Endodermal cell (in vitro differentiated cells): ENCODE measurements at regions not wholly inside any gene's neighbourhood (a gene's known extent, or its start where the extent isn't known, plus 50 kb on each side); places are given as distances from the start of the nearest gene placed in this dataset.

Experiments
- DNase-seq: peaks from one replicate; pipeline ENCODE4 v3.0.0-alpha.2; 2017
- H3K27ac ChIP-seq: 2 replicates; pipeline ENCODE4 v1.5.1; 2013; ENCODE audit warnings: mild to moderate bottlenecking, low read depth, low read length, moderate library complexity
- H3K27me3 ChIP-seq: 2 replicates; pipeline ENCODE4 v1.6.1; 2013; ENCODE audit warnings: mild to moderate bottlenecking, low read length, moderate library complexity; ENCODE audit not compliant: insufficient read depth, control insufficient read depth, poor library complexity, severe bottlenecking
- H3K36me3 ChIP-seq: 2 replicates; pipeline ENCODE4 v1.7.0; 2013; ENCODE audit warnings: mild to moderate bottlenecking, low read length, moderate library complexity; ENCODE audit not compliant: control insufficient read depth, insufficient read depth
- H3K4me1 ChIP-seq: one replicate; pipeline ENCODE4 v1.7.0; 2013; ENCODE audit warnings: low read length; ENCODE audit not compliant: control insufficient read depth, insufficient read depth
- H3K4me3 ChIP-seq: 2 replicates; pipeline ENCODE4 v1.5.1; 2013; ENCODE audit warnings: mild to moderate bottlenecking, low read length, moderate library complexity
- H3K9ac ChIP-seq: 2 replicates; pipeline ENCODE4 v1.6.1; 2013; ENCODE audit warnings: mild to moderate bottlenecking, low read length, moderate library complexity; ENCODE audit not compliant: poor library complexity, severe bottlenecking; ENCODE audit errors: extremely low read depth
- H3K9me3 ChIP-seq: 2 replicates; pipeline ENCODE4 v1.6.1; 2013; ENCODE audit warnings: mild to moderate bottlenecking, low read length, moderate library complexity; ENCODE audit not compliant: control insufficient read depth
- H3K27ac Mint-ChIP-seq: 2 replicates; pipeline ENCODE4 v1.8.0; 2020; ENCODE audit warnings: mixed read lengths
- H3K27me3 Mint-ChIP-seq: 2 replicates; pipeline ENCODE4 v1.8.0; 2021; ENCODE audit warnings: mild to moderate bottlenecking, mixed read lengths; ENCODE audit not compliant: insufficient read depth
- H3K36me3 Mint-ChIP-seq: 2 replicates; pipeline ENCODE4 v1.8.0; 2020; ENCODE audit warnings: low read depth, mixed read lengths
- H3K4me1 Mint-ChIP-seq: 2 replicates; pipeline ENCODE4 v1.8.0; 2020; ENCODE audit warnings: mixed read lengths
- H3K4me3 Mint-ChIP-seq: 2 replicates; pipeline ENCODE4 v1.8.0; 2020; ENCODE audit warnings: mild to moderate bottlenecking, moderate library complexity, mixed read lengths
- H3K9me3 Mint-ChIP-seq: 2 replicates; pipeline ENCODE4 v1.8.0; 2020; ENCODE audit warnings: mild to moderate bottlenecking, mixed read lengths
- CTCF ChIP-seq: fragments of 200-600 bp; sonication (generic); conservative IDR thresholded peaks from 2 replicates; pipeline ENCODE4 v1.5.0; 2021; ENCODE audit warnings: antibody characterized with exemption, mild to moderate bottlenecking
- WGBS, 2 experiments: methylation state at CpG; one replicate each; pipeline versions ENCODE4 v1.1.5 to v1.1.7; 2013; ENCODE audit warnings: missing lambda C conversion rate in 2 of 2, mixed read lengths in 1 of 2; ENCODE audit not compliant: insufficient coverage in 1 of 2, insufficient read length in 1 of 2; 5-methylcytosine and 5-hydroxymethylcytosine counted together

- Mint-ChIP-seq H3K27ac (no peak overlapping the region), H3K4me1 (no peaks in the 10 kb centered on the region), H3K9me3 (peaks cover 12% of the 10 kb centered on the region), H3K27me3 (no peaks in the 10 kb centered on the region), H3K36me3 (no peaks in the 10 kb centered on the region), H3K4me3 (no peak overlapping the region)
- no peak for DNase-seq
- Histone ChIP-seq H3K4me3 (no peak overlapping the region), H3K9me3 (peaks cover 17% of the 10 kb centered on the region), H3K36me3 (no peaks in the 10 kb centered on the region), H3K27ac (no peak overlapping the region), H3K27me3 (no peaks in the 10 kb centered on the region), H3K4me1 (no peaks in the 10 kb centered on the region), H3K9ac (no peak overlapping the region)
- TF ChIP-seq CTCF, result no peak
- 100% methylated on average over 2 of the region's 2 CpGs; no CpG with 5 or more reads in 1 of the 2 experiments for WGBS, 2 experiments
These were observed 189.9 kb upstream of the SOX2 start for GRCh38 chr3:181521831-181522230.

GRCh38 chr3:181518222-181518621 lies 193.5 kb upstream of the SOX2 start:
- Mint-ChIP-seq H3K27me3 (no peaks in the 10 kb centered on the region), H3K4me1 (no peaks in the 10 kb centered on the region), H3K9me3 (peaks cover under 1% of the 10 kb centered on the region), H3K36me3 (no peaks in the 10 kb centered on the region), H3K27ac (no peak overlapping the region), H3K4me3 (no peak overlapping the region)
- Histone ChIP-seq H3K9me3 (no peaks in the 10 kb centered on the region), H3K27me3 (no peaks in the 10 kb centered on the region), H3K27ac (no peak overlapping the region), H3K9ac (no peak overlapping the region), H3K4me1 (no peaks in the 10 kb centered on the region), H3K36me3 (no peaks in the 10 kb centered on the region), H3K4me3 (no peak overlapping the region)
- no peak for TF ChIP-seq CTCF
- WGBS, 2 experiments, result 83 to 90% methylated on average over 1 to 2 of the region's 3 CpGs
- DNase-seq, result no peak

GRCh38 chr3:181512787-181513186 lies 198.9 kb upstream of the SOX2 start:
- H3K4me1 ChIP-seq, result no peaks in the 10 kb centered on the region

More at GRCh38 chr3:181512787-181513186, 198.9 kb upstream of the SOX2 start:
- Histone ChIP-seq H3K36me3 (no peaks in the 10 kb centered on the region), H3K9me3 (peaks cover 41% of the 10 kb centered on the region), H3K4me3 (no peak overlapping the region), H3K27ac (no peak overlapping the region), H3K9ac (no peak overlapping the region), H3K27me3 (no peaks in the 10 kb centered on the region)
- no peak for TF ChIP-seq CTCF
- WGBS, 2 experiments, result 80 to 94% methylated on average over 1 of the region's 1 CpG
- H3K4me1 Mint-ChIP-seq, result no peaks in the 10 kb centered on the region
- no peak overlapping the region for H3K27ac Mint-ChIP-seq
- no peaks in the 10 kb centered on the region for H3K27me3 Mint-ChIP-seq
- no peak overlapping the region for H3K4me3 Mint-ChIP-seq
- H3K9me3 Mint-ChIP-seq, result peaks cover 42% of the 10 kb centered on the region
- peaks cover 4% of the 10 kb centered on the region for H3K36me3 Mint-ChIP-seq
- no peak for DNase-seq
